NCI-H510A treated with DMSO at 0.1 percent for 48 hours (cell line): ENCODE measurements at regions not wholly inside any gene's neighbourhood (a gene's known extent, or its start where the extent isn't known, plus 50 kb on each side); places are given as distances from the start of the nearest gene placed in this dataset.

Source experiments
- DNase-seq: peaks from one replicate; lab custom pipeline; 2025; lab: John Stamatoyannopoulos, UW

- no peak for DNase-seq
These were observed 953.1 kb upstream of the NR2F2 start for GRCh38 chr15:95377258-95377852.

GRCh38 chr15:95394186-95395067 is 936.1 kb upstream of the NR2F2 start:
- no peak for DNase-seq

- no peak for DNase-seq
These were observed 930.1 kb upstream of the NR2F2 start for GRCh38 chr15:95400428-95400827.

GRCh38 chr15:95401587-95401986 is 928.9 kb upstream of the NR2F2 start:
- DNase-seq: no peak

GRCh38 chr15:95405447-95405846 is 925.1 kb upstream of the NR2F2 start:
- no peak for DNase-seq

GRCh38 chr15:95407534-95407933 is 923.0 kb upstream of the NR2F2 start:
- no peak for DNase-seq

GRCh38 chr15:95409211-95409610 is 921.3 kb upstream of the NR2F2 start:
- no peak for DNase-seq

GRCh38 chr15:95409626-95410310 is 920.7 kb upstream of the NR2F2 start:
- DNase-seq: no peak

- DNase-seq: no peak
These were observed 919.7 kb upstream of the NR2F2 start for GRCh38 chr15:95410757-95411156.

- no peak for DNase-seq
These were observed 913.9 kb upstream of the NR2F2 start for GRCh38 chr15:95416576-95416975.

GRCh38 chr15:95417761-95418160 is 912.7 kb upstream of the NR2F2 start:
- no peak for DNase-seq

GRCh38 chr15:95422255-95422654 is 908.2 kb upstream of the NR2F2 start:
- no peak for DNase-seq

- DNase-seq: no peak
These were observed 904.6 kb upstream of the NR2F2 start for GRCh38 chr15:95425859-95426258.

GRCh38 chr15:95429345-95429744 is 901.2 kb upstream of the NR2F2 start:
- DNase-seq: no peak

GRCh38 chr15:95431518-95431917 is 899.0 kb upstream of the NR2F2 start:
- no peak for DNase-seq

GRCh38 chr15:95432878-95433405 is 897.6 kb upstream of the NR2F2 start:
- DNase-seq: no peak

- no peak for DNase-seq
These were observed 890.6 kb upstream of the NR2F2 start for GRCh38 chr15:95439922-95440376.

GRCh38 chr15:95440712-95441111 is 889.8 kb upstream of the NR2F2 start:
- DNase-seq: no peak

- DNase-seq: no peak
These were observed 888.3 kb upstream of the NR2F2 start for GRCh38 chr15:95442107-95442719.

GRCh38 chr15:95444860-95445259 is 885.6 kb upstream of the NR2F2 start:
- DNase-seq: no peak

GRCh38 chr15:95446854-95447253 is 883.6 kb upstream of the NR2F2 start:
- DNase-seq: no peak

- DNase-seq: no peak
These were observed 883.0 kb upstream of the NR2F2 start for GRCh38 chr15:95447486-95447885.
